Left forelimb (tissue), 1 donor: ENCODE measurements at regions not wholly inside any gene's neighbourhood (a gene's known extent, or its start where the extent isn't known, plus 50 kb on each side); places are given as distances from the start of the nearest gene placed in this dataset.

ENCODE experiments used
- DNase-seq: peaks from one replicate; pipeline ENCODE4 v3.0.0-alpha.2; 2018; ENCODE audit warnings: low spot score

DNA sequence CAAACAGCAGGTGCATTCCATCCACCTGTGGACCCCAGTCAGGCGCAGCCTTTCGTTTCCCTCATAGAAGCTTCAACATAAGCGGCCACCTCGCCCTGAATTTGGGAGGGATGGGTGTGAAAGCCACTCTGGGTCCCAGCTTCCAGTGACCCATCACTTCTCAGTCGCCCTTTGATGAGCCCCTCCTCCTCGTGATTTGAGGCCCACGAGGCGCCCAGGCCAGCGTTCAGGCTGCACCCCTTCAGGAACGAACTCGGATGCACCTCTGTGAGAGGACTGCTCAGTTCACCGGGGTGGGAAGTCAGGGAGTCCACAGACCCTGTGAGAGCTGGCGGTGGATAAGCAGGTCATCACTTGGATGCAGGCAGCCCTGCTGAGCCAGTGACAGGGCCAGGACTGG is 1118.2 kb downstream of the BRD1 start:
- DNase-seq, result no peak

DNA sequence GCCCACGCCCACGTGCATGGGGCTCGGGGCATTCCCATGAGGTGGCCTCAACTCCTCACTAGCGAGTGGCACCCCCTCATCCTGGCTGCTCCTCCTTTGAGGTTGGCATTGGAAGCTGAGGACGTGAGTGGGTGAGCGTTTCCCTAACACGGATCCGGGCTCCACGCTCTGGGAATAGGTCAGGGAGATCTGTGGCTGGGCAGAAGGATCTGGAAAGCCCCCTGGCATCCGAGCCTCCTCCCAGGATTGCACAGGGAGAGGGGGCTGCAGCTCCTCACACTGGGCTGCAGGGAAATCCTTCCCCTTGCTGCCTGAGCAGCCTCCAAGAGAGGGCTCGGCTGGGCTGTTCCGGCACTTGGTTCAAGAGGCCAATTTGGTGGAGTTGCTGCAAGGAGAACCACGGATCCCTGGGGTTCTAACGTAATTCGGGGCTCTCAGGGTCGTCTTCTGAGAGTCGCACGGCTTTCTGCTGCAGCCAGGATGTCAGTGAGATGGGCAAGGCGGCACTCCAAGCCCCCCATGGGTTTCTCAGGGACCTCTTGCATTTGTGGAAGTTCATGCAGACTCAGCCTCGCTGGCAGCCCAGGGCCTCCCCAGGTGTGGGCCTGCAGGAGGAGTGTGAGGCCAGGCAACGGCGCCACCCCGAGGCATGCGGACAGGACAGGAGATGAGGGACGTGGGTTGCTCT is 1119.0 kb downstream of the BRD1 start:
- DNase-seq, result no peak

DNA sequence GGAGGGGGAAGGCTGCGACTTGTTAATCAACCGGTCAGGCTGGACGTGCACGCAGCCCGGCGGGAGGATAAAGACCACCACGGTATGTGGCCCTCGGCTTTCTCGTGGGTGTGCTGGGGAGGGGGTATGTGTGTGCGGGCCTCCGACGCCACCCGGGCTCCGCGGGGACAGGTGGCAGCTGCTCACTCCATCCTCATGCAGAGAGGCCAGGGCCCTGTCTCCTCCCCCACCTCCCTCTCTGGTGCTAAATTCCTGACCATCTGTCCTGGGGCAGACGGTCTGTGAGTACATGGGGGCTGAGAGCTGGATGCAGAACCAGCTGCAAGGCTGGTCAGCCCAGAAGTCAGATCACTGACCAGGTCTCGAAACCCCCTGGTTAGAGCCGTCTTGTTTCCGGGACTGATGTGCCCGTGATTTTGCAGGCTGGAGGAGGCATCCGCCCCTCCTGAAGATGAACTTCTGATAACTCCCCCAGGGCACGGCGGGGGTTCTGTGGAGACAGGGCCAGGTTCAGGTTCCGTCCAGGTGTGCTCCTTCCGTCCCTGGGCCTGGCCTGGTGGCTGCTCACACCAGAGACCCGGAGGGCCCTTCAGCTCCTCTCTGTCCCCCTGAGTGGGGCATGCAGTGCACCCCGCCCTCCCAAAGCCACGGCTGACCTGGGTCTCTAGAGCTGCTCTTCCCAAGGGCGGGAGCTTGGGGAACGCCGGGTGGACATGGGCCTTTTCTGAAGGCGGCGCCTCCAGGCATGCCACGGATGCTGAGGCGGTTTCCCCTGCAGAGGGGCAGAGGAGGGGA is 1119.7 kb downstream of the BRD1 start:
- no peak for DNase-seq

DNA sequence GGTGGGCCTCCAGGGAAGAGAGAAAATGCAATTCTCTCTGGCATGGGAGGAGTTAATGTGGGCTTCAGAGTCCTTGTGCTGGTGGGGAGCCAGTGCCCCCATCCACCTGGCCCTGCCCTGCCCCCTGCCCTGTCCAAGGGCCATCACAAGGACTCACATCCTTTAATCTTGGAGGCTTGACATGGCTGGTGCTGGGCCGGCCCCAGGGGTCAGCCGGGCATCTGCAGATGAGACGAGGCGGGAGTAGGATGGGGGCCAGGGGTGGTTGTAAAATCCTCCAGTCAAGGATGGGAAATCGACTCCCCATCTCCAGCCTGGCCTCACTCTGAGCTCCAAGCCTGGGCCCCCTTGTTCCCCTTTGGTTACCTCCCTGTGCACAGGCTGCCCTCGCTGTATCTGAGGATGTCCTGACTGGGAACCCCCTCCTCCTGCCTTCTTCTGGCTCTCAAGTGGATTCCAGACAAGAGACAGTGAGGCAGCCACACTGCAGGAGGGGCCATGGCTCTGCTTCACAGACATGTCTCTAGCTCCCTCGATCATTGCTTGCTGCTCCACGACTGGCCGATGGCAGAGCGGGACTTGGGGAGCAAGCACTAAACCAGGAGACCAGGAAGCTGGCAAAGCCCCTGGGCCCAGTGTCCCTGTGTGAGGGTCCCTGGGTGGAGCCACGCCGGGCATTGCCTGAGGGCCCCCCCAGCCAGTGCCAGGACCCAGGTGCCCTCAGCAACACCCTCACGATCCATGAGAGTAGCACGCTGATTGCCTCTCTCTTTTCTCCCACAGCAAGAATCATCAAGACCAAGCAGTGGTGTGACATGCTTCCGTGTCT is 1120.5 kb downstream of the BRD1 start:
- no peak for DNase-seq

DNA sequence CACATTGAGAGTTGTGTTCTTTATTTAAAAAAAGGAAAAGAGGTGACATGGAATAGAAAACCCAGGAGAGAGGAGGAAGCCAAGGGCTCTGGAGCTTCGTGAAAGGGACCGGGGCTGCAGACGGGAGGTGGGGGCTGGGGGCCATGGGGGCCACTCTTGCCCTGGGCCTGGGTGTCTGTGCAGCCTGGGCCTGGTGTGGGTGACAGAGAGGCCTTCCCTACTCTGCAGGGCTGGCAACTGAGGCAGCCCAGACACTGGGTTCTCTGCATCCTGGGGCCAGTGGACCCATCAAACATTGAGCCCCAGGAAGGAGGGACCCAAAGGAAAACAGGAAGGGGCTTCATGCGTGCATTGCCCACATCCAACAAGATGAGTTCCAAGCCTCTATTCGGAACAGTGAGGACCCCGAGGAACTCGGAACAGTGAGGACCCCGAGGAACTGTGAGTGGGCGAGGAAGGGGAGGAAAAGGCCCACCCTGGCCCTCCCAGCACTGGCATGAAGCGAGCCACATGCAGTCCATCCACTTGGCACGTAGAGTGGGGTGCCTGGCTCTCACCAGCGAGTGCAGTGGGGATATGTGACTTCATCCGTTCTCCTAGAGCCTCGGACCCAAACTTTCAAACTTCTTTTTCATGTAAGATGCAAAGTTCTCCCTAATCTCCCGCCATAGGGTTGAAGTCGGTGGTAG is 1121.6 kb downstream of the BRD1 start:
- no peak for DNase-seq

DNA sequence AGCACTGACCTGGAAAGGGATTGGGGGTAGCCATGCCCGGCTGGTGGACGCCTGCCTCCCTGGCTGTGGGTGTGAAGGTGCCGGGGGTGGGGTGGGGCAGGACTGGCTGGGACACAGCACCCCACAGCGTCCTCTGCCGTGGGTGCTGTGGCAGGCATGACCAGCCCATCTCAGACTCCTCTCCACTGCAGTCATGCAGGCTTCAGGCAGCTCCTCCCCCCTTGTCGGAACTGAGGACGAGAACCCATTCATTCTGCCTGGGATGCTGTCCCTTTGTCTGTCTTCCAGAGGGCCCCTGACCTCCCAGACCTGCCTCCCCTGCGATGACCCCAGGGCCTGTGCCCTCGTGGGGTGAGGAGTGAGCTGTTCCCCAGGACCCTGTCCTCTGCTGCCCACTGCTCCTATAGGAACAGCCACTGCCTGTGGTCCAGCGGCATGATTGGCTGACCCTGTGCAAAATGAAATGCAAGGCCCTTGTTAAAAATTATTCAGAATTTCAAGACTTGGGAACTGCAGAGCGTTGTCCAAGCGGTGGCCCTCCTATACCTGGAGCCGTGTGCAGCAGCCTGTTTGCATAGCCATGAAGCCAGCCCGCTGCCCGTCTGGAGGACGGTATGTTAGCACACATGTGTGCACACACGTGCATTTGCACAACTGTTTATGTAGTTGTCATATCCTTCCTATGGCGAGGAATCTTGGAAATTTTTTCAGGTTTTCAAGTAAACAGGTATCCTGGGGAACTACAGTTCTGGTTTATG is 1122.3 kb downstream of the BRD1 start:
- no peak for DNase-seq

DNA sequence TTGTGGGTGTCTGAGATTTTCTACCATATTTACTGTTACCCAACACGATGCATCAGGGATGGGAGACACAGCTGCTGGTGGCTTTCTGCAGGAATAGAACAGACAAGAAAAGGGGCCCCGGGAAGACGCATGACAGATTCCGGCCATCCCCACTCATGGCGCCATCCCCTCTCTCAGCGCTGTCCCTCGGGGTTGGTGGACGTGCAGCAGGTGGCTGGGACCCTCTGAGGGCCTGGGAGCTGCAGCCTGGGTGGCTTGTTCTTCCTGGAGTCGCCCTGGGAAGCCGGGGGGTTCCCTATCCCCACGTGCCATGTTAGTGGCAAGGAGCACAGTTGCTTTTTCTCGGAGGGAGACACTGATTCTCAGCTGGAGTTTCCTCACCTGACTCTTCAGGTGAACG is 1123.3 kb downstream of the BRD1 start:
- no peak for DNase-seq

DNA sequence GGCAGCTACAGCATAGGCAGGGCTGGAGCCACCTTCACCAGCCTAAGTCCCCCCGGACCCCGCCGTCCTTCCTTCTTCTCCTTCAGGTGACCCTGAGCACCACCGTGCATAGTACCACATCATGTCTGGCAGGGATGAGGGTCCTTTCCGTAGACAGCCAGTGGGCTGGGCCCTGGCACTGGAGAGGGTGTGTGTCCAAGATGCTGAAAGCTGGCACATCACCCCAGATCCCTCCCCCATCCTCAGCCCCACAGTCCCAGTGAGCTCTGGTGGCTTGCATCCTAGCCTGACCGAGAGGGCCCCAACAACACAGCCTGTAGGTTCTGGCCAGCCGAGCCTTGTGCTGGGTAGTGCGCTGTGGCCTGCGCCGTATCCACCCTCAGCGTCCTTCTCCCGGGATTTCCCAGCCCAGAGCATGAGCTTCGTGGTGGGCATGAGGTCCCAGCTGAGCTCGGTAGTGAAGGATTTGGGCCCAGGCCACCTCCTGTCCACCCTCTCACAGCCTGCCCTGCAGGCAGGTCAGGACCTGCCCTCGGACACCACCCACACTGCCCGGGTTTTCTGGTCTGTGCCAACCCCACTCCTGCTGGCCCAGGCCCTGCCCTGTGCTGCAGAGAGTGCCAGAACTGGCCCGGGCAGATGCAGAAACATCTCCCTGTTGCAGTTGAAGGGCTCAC is 1124.3 kb downstream of the BRD1 start:
- DNase-seq, result no peak

DNA sequence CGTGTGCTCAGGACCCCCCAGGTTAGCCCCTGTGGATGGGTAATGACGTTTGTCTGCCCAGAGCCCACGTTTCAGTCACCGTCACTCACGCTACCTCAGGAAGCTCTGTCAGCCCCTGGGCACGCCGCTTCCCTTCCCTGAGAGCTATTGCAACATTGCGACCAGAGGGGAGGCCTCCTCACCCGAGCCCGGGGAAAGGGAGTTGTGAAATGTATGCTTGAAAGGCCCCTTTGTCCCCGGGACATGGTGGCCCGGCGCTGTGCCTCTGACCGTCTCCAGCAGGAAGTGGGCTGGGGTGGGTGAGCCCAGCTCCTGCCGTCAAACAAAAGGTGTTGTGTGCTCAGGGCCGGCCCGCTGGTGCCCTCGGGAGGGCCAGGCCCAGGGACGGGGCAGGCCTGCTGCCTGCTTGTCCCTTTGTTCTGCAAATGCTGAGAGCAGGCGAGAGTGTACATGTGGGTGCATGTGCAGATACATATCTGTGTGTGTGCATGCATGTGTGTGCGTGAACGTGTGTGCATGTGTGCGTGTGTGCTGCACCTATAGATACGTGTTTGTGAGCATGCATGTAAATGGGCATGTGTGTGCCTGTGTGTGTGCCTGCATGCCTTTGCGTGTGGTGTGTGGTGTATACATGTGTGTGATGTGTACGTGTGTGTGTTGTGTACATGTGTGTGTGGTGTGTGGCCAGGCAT is 1125.0 kb downstream of the BRD1 start:
- no peak for DNase-seq

DNA sequence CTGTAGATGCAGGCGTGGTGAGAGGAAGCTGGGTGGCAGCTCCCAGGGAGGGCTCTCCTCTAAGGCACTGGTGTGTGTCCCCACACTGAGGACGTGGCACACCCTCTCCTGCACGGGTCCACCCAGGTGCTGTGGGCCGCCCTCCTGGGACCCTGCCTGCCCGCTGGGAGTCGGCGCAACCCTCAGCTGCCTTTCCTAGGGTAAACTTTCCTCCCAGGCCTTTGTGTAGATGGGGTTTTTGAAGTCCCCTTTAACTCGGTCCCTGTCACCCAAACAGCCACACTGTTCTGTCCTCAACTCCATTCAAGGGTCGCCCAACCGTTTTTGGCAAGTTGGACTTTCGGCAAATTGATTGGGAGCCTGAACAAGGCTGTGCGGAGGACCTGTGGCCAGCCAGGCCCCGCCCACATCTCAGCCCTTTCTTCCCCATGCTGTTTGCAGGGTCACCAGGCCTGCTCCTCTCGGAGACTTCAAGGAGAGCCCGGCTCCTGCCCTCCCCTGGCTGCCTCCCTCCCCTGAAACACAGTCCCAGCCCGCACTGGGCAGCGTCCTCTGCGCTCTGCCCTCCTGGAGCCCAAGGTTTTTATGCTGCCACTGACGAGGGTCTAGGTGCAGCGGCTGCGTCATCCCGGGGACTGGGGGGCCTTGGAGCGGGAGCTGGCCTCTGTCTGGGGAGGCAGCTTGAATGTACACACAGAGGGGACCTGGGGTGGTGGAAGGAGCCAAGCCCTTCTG is 1126.2 kb downstream of the BRD1 start:
- DNase-seq, result no peak

DNA sequence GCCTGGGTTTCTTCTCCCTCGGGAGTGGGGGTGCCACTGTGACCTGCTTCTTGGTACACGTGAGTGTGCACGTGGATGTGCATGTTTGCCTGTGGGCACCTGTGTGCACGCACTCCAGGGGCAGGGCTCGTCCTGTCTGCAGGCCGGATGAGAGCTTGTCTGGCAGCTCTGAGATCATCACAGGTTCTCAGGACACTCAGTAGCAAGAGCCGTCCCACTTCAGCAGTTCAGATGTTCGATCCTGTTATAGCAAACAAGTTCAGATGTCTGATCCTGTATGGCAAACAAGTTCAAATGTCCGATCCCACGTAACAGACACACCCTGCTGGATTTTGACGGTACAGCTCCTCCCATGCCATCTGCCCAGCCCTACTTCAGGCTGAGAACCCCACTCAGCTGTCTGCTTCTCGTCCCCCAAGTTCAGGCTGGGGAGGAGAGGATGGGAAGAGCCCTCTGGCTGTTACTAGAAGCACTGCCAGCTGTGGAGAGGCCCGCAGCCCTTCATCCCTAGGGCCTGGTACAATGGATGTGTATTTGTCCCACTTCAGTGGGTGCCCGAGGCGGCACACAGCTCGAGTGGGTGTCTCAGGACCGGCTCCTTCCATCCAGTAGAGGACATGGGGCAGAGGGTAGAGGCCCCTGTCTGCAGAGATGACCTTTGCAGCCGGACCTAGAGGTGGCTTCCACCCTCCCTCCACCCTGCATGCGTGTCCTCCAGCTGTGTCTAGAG is 1126.9 kb downstream of the BRD1 start:
- no peak for DNase-seq

DNA sequence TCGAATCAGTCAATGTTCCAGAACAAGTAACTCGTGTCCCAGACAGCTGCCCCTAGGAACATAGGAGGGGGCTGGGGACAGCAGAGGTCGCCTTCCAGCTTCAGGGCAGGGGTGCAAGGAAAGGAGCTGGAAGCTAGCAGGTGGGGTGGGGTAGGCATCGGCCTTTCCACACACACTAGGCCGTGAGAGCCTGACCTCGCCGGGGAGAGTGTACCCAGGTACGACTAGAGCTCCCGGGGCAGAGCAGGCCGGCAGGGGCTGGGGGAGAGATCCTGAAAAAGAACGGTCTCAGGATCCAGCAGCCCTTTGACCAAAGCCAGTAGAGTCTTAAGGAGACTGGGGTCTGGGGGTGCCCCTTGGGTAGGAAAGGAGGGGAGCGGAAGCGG is 1127.5 kb downstream of the BRD1 start:
- no peak for DNase-seq

DNA sequence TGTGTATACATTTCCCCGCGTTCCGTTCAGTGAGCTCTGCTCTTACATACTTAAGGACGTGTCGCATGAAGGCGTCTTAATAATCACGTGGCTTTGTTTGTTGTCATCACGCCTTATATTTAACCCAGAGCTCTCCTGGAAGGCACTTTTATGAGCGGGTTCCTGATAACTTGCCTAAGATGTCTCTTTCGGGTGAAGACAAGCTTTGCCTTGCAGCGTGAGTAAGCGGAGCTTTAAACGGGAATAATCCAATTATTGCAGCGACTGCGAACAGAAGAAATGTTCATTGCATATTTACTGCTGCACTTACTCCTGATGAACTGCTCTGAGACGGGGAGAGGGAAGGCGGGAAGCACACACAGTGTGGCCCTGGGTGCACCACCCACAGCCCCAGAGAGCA is 1128.2 kb downstream of the BRD1 start:
- DNase-seq, result no peak

DNA sequence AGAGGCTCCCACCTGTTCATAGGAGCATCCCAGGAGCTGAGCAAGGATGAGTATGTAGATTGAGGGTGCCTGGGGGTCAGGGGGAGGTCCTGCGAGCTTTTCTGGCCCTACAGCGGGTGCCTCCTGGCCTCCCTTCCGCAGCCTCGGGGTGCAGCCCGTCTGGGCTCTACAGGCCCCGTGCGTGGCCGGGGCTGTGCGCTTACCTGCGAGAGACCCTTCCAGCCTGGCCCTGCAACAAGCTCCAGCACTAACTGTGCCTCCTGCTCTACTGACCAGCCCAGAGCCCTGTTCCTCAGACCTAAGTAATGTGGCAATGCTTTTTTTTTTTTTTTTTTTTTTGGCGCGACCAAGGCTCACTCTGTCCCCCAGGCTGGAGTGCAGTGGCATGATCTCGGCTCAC is 1129.1 kb downstream of the BRD1 start:
- DNase-seq, result no peak

DNA sequence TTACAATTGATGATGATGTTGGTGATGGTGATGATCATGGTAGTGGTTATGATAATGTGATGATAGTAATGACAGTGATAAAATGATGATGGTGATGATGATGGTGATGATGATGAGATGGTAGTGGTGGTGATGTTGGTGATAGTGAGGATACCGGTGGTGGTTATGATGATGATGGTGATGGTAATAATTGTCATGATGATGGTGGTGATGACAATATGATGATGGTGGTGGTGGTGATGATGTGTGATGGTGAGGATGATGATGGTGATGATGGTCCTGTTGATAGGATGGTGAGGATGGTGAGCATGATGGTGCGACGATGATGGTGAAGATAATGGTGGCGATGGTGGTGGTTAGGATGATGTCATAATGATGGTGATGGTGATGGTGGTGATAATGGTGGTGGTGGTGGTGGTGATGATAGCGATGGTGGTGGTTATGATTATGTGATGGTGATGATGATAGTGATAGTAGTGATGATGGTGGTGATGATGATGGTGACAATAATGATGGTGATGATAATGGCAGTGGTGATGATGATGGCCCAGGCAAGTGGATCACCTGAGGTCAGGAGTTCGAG is 1129.9 kb downstream of the BRD1 start:
- DNase-seq, result no peak

DNA sequence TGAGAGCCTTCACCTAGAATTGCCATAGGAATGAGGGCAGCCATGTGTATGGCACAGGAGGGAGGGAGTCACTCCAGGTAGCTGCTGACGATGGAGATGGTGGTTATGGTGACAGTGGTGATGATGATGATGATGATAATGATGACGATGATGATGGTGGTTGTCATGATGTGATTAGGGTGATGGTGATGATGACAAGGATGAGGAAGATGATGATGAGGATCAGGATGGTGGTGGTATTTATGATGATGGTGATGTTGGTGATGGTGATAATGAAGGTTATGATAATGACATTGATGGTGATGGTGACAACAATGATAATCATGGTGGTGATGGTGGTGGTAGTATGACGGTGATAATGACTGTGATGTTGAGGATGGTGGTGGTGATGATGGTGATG is 1130.5 kb downstream of the BRD1 start:
- DNase-seq, result no peak

DNA sequence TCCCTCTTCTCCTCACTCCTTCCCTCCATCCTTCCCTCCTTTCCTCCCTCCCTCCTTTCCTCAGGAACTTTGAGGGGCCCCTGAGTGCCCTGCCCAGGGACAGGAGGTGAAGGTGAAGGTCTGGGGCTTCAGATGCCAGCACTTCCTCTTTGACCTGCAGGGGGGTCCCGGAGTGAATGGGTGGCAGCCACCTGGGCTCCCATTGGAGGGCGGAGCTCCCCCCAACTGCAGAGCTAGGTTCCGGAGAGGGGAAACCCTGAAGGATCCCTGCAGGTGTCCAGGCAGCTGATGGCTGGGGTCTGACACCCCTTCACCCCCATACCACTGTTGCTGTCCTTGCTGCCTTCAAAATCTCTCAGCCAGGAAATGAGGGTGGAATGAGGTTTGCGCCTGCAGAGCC is 1131.3 kb downstream of the BRD1 start:
- DNase-seq, result no peak

DNA sequence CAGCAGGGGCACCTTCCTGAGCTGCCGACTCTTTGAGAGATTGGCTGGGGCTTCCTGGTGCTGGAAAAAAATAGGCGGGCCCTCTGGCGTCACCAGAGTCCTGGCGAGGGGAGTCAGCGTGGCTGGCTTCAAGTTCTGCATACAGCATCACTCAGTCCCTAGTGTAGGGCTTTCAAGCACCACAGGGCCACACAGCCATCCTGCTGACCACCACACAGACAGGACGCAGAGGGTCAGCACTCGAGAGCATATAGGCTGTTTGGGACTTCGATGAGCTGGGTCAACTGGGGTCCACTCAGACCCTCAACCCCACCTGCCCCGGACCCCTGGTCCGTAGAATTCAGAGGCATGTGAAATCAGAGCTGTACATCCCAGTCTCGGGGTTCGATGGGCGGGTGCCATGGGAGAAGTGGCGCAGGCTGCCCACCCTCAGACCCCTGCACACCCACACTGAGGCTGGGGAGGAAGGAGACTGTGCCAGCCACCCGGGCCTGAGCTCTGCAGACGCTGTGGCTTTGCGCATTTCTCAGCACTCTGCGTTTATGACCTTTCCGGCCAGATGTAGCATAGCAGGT is 1131.9 kb downstream of the BRD1 start:
- no peak for DNase-seq
